Right lobe of liver (tissue), 4 donors: ENCODE measurements at regions not wholly inside any gene's neighbourhood (a gene's known extent, or its start where the extent isn't known, plus 50 kb on each side); places are given as distances from the start of the nearest gene placed in this dataset.

Experiments
- CTCF ChIP-seq, 4 donors: fragments of 200-600 bp in 3 of 4; fragments of 450-650 bp in 1 of 4; IDR thresholded peaks; one replicate each; pipeline versions ENCODE4 v1.5.1 to v1.8.0; 2016 to 2022; ENCODE audit warnings: antibody characterized with exemption in 4 of 4, mild to moderate bottlenecking in 2 of 4
- POLR2A ChIP-seq: fragments of 450-650 bp; IDR thresholded peaks from one replicate; pipeline ENCODE4 v1.6.1; 2017; ENCODE audit warnings: antibody characterized with exemption, mild to moderate bottlenecking
- donor health status: DM: no; HTN: no; CAD: no.
- donor health status: DM: no; HTN: no; CAD: no.
- donor health status: DM: no; HTN: yes; CAD: no.

GRCh38 chr1:87176514-87176913, 152.2 kb upstream of the LMO4 start:
- TF ChIP-seq CTCF (IDR thresholded peaks at IDR 0.05) (no peak), POLR2A (no peak)
